Activated naive CD8-positive, alpha-beta T cell treated with anti-CD3 and anti-CD28 coated beads, Interleukin-2, amount 10 ng/mL, durations not matched to agents 7 days and 5 days (primary cell): ENCODE measurements at regions not wholly inside any gene's neighbourhood (a gene's known extent, or its start where the extent isn't known, plus 50 kb on each side); places are given as distances from the start of the nearest gene placed in this dataset.
A peak's percentile ranks its signal among the peaks of the same experiment; 100 is the strongest.

ENCODE experiments used
- ATAC-seq: fragments of 150-1000 bp; cut with Tn5 transposase; one replicate; pipeline ENCODE4 v1.10.0; 2021; ENCODE audit warnings: low read depth, moderate library complexity
- POLR2A ChIA-PET: fragments of 350-600 bp; sonication (Branson Sonifier 250); formaldehyde crosslinking; loops from one replicate; lab custom pipeline; 2021; ENCODE audit warnings: antibody characterized with exemption; lab: Charles Lee
- DNase-seq: peaks from one replicate; pipeline ENCODE4 v3.0.0; 2021
- H3K27ac Mint-ChIP-seq: one replicate; pipeline ENCODE4 v1.8.0; 2022; ENCODE audit warnings: mild to moderate bottlenecking, mixed read lengths
- H3K27me3 Mint-ChIP-seq: one replicate; pipeline ENCODE4 v1.8.0; 2022; ENCODE audit warnings: mild to moderate bottlenecking, moderate library complexity, mixed read lengths
- H3K36me3 Mint-ChIP-seq: one replicate; pipeline ENCODE4 v1.8.0; 2021; ENCODE audit warnings: mild to moderate bottlenecking, mixed read lengths
- H3K4me1 Mint-ChIP-seq: one replicate; pipeline ENCODE4 v1.8.0; 2021; ENCODE audit warnings: mixed read lengths
- H3K4me3 Mint-ChIP-seq: one replicate; pipeline ENCODE4 v1.8.0; 2022; ENCODE audit warnings: mild to moderate bottlenecking, moderate library complexity, mixed read lengths
- H3K9me3 Mint-ChIP-seq: one replicate; pipeline ENCODE4 v1.8.0; 2021; ENCODE audit warnings: mixed read lengths

DNA sequence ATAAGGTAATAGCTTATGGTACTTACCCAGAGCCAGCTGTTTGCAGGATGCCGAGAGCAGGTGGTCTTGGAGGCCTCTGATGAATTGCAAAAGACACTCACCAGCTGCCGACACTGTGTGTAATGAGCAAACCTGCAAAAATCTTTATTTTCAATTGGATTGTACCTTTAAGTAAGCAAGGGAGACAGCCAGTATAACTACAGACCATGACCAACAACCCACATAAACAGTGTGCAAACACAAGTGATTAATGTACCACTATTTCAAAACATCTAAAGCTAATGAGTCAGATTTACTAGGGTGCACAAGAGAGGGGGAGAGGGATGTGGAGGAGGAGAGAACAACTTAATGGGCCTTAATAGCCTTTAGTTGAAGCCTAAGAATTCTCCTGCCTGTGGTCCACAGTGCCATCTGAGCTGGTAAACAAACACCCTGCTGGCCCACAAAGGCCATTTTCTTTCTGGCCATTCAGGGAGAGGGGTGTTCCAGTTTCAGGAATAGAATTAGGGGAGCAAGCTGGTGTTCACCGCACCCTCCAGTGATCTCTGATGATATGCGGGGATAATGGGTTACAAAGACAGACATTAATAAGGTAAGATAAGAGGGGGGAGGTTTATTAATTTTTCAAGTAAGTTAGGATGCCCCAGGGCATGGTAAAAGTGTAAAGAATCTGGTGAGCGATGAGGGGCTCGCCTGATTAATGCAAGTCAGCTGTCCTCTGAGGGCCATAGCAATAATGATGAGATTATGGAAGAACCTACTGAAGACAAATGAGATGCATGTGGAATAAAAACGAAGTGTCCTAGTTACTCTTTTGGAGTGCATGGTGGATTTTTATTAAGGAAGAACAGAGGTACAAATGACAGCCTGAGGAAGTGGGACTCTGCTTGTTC is 196.4 kb downstream of the HRH4 start:
- Mint-ChIP-seq H3K4me1 (peaks cover 14% of the 10 kb centered on the region), H3K4me3 (no peak overlapping the region), H3K9me3 (no peaks in the 10 kb centered on the region), H3K27ac (no peak overlapping the region), H3K36me3 (no peaks in the 10 kb centered on the region), H3K27me3 (no peaks in the 10 kb centered on the region)
- ATAC-seq (no peak), DNase-seq (no peak)
- POLR2A ChIA-PET: no interaction called here

DNA sequence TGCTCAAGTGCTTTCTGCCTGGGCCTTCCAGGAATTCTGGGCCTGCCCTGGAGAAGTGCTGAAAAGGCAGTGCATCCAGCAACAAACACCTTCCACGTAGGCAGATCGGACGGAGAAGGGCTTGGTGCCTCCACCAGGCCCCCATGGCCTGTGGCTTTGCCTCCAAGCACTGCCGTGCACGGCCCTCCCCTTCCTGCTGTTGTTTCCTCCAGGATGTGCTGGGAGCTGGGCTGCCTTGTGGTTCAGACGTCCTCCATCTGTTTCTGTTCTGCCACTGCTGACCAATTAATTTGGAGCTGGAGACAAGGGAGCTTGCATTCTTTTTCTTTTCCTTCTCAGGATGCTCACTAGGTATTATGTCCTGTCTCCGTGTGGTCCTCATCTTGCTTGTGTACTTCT is 197.0 kb downstream of the HRH4 start:
- Mint-ChIP-seq H3K36me3 (no peaks in the 10 kb centered on the region), H3K27ac (no peak overlapping the region), H3K4me3 (no peak overlapping the region), H3K9me3 (no peaks in the 10 kb centered on the region), H3K4me1 (peaks cover 14% of the 10 kb centered on the region), H3K27me3 (peaks cover 2% of the 10 kb centered on the region)
- POLR2A ChIA-PET: no interaction called here
- DNase-seq: no peak
- ATAC-seq: no peak

DNA sequence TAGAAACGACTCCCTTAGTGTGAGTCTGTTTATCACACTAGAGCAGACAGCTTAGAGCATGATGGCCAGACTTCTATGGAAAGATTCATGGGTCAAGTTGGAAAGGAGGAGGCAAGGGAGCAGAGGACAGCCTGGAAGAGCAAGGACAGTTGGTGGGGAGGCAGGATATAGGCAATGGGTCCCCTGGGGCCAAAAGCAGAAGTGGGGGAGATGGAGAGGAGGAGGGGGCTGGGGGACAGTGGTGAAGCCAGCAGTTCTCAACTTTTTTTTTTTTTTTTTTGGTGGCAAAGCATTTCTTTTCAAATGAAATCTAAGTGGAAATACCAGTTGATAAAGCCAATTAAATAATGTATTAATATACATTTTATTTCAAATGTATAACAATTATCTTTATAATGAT is 197.9 kb downstream of the HRH4 start:
- Mint-ChIP-seq H3K36me3 (no peaks in the 10 kb centered on the region), H3K4me1 (peaks cover 14% of the 10 kb centered on the region), H3K4me3 (no peak overlapping the region), H3K27ac (no peak overlapping the region), H3K27me3 (peaks cover 8% of the 10 kb centered on the region), H3K9me3 (no peaks in the 10 kb centered on the region)
- POLR2A ChIA-PET: no interaction called here
- no peak for DNase-seq
- ATAC-seq: no peak

DNA sequence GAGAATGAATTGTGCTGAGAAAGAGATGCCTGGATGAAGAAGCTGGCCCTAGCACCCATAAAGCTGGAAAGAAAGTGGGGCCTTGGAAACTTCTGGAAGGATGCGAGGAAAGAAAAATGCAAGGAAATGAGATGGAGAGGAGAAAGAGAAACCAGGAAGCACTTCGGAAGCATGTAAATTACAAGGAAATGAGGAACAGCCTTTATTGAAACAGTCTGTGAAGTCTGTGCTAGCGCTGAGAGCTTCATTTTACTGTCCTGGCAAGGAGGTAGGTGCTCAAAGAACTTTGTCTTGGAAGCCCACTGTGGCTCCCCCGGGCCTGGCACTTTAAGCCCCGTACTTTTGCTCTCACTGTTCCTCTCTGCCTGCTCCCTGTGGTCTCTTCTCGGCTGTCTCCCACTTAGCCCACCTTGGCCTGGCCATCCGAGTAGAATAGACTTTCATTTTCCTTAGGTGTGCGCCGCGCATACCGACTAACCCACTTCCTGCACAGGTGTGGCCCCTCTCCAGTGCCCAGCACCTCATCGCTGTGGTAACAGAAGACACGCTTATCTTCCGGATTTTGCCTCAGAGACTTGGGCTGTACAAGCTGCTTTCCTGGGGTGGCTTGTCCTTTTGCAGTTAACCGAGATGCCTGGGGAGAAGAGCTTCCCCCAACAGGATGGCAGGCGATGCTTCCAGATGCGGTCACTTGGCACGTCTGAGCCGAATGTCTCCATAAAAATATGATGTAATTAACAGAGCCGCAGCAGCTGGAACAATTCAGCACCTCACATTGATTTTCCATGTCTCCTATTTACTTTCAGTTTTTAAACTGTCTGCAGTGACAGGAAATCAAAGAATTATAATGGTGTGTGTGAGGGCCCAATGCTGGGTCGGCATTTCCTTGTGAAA is 199.6 kb downstream of the HRH4 start:
- POLR2A ChIA-PET: no interaction called here
- DNase-seq (peak; percentile 63), ATAC-seq (peak; percentile 93)
- H3K36me3 Mint-ChIP-seq: no peaks in the 10 kb centered on the region
- H3K27ac Mint-ChIP-seq: peak overlapping the region; percentile 83
- H3K4me3 Mint-ChIP-seq: peak overlapping the region; percentile 92
- peaks cover 14% of the 10 kb centered on the region for H3K4me1 Mint-ChIP-seq
- H3K9me3 Mint-ChIP-seq: no peaks in the 10 kb centered on the region
- peaks cover 17% of the 10 kb centered on the region for H3K27me3 Mint-ChIP-seq

DNA sequence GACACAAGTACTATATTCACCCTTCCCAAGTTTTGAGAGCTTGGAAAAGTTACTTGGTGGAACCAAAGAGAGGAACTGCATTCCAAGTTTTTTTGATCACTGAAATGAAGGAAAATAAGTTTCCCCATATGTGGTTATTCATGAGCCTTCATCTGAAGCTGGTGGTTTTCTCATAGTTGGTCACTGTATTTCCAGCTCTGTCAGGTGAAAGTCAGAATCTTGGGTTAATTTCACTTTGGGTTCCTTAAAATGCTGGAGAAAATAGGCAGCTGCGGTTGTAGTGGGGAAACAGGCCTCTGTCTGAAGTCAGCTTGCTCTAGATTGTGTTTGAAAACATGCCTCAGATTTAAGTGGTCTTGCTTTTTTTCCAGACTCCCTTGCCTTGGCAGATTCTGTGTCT is 200.5 kb downstream of the HRH4 start:
- DNase-seq (no peak), ATAC-seq (no peak)
- Mint-ChIP-seq H3K4me3 (peak overlapping the region; percentile 33), H3K27me3 (peaks cover 17% of the 10 kb centered on the region), H3K27ac (no peak overlapping the region), H3K36me3 (no peaks in the 10 kb centered on the region), H3K9me3 (no peaks in the 10 kb centered on the region), H3K4me1 (peaks cover 14% of the 10 kb centered on the region)
- POLR2A ChIA-PET: no interaction called here

DNA sequence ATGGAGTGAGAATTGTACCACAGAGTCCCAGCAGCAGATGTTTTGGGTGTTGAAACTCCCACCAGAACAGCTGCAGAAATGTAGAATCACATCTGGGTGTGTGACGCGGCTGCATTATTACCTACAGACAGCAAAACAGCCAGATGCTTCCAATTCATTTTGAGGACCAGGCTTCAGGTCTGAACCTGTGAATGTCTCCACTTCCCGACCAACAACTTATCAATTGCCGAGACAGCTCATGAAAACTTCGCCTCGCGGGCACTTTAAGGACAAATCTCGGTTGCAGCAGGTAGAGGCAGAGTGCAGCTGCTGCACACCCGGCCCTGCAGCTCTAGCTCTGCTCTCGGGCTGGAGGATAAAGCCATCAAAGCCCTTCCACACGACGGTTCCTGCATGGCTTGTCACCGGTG is 202.0 kb downstream of the HRH4 start:
- no peak for ATAC-seq
- no peak for DNase-seq
- H3K27ac Mint-ChIP-seq: no peak overlapping the region
- POLR2A ChIA-PET: no interaction called here
- no peak overlapping the region for H3K4me3 Mint-ChIP-seq
- H3K27me3 Mint-ChIP-seq: peaks cover 23% of the 10 kb centered on the region
- no peaks in the 10 kb centered on the region for H3K9me3 Mint-ChIP-seq
- peaks cover 14% of the 10 kb centered on the region for H3K4me1 Mint-ChIP-seq
- no peaks in the 10 kb centered on the region for H3K36me3 Mint-ChIP-seq

DNA sequence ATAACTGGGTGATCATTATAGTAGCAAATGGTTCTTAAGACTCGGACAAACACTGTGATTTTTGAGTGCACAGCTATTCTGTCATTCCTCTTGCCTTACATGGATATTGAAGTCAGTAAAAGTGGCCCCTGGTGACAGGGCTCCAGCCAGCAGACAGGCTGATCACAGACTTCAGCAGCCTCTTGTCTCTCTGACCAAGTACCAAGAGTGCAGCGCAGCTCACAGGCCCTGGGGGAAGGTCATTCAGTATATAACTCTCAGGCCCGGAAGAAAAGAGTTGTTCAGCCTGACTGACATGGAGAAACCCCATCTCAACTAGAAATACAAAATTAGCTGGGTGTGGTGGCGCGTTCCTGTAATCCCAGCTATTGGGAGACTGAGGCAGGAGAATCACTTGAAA is 202.6 kb downstream of the HRH4 start:
- H3K9me3 Mint-ChIP-seq: no peaks in the 10 kb centered on the region
- no peak for DNase-seq
- POLR2A ChIA-PET: no interaction called here
- H3K27ac Mint-ChIP-seq: peak overlapping the region; percentile 62
- ATAC-seq: no peak
- no peak overlapping the region for H3K4me3 Mint-ChIP-seq
- peaks cover 14% of the 10 kb centered on the region for H3K4me1 Mint-ChIP-seq
- peaks cover 25% of the 10 kb centered on the region for H3K27me3 Mint-ChIP-seq
- no peaks in the 10 kb centered on the region for H3K36me3 Mint-ChIP-seq

DNA sequence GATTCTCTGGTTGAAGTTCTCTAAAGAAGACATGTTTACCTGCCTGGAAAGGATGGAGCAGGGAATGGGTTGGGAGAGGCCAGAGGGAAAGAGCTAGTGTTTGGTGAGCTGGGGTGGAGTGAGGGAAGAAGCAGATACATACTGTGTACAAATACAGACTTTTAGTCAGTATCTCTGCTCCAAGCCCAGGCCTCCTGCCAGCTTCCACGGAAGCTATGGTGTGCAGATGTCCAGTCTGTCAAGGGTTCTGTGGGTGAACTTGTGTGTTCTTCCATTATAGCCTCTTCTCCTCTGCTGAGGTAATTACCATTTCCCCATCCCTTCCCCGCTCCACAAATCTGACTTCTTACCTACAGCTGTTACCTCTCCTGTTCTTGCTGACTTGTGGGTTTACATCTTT is 208.6 kb downstream of the HRH4 start:
- no peak overlapping the region for H3K27ac Mint-ChIP-seq
- POLR2A ChIA-PET: no interaction called here
- H3K9me3 Mint-ChIP-seq: no peaks in the 10 kb centered on the region
- peaks cover 14% of the 10 kb centered on the region for H3K27me3 Mint-ChIP-seq
- no peaks in the 10 kb centered on the region for H3K36me3 Mint-ChIP-seq
- no peak for DNase-seq
- no peaks in the 10 kb centered on the region for H3K4me1 Mint-ChIP-seq
- no peak for ATAC-seq
- H3K4me3 Mint-ChIP-seq: no peak overlapping the region

DNA sequence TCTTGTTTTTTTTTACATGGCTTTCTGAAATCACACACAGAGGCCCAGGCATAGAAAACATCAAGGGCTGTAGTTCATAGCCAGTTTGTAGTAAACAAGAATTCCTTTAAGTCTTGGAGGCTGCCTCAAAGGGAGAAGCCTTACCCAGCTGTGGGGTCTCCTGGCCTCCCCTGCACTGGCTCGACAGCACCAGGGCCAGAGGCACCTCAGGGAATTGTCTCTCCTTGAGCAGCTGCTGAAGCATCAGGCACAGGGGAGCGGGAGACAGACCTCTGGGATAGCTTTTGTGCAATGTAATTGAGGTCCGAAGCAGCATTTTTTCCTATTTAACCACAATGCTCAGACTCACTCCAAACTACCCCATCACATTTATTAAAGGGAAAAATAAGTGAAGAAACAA is 209.1 kb downstream of the HRH4 start:
- Mint-ChIP-seq H3K27me3 (peaks cover 10% of the 10 kb centered on the region), H3K4me1 (no peaks in the 10 kb centered on the region), H3K27ac (no peak overlapping the region), H3K36me3 (no peaks in the 10 kb centered on the region), H3K9me3 (no peaks in the 10 kb centered on the region), H3K4me3 (no peak overlapping the region)
- ATAC-seq (no peak), DNase-seq (no peak)
- POLR2A ChIA-PET: no interaction called here

DNA sequence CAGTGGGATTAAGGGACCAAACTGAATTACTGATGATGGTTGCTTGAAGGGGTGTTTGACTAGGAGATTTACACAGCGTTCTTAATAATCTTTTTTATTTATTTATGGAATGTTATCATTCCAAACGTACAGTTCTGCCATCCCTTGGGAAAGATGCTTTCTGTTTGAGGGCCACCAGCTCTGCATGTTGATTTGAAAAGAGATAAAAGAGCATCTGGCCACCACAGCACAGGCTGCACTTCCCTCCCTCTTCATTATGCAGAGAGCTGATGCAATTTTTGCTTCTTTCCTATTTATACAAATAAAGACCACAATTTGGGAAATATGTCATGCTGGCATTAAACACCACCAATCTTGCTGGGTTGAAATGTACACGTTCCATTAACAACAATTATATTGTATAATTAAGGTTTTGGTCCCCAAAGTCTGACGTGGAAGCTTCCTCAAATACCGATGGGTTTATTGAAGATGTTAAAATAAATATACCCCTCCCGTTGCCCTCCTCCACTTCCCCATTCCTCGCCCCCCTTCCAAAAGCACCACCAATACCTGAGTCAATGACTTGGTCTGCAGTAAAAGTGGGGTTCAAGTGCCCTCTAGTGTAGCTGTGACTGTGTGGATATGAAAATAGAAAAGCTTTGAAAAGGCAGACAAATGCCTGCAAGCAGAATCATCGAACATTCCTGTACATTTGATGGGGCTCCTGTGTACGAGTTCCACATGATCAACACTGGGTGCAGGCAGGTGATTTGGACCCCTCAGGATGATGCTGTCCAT is 211.9 kb downstream of the HRH4 start:
- no peaks in the 10 kb centered on the region for H3K9me3 Mint-ChIP-seq
- ATAC-seq (no peak), DNase-seq (no peak)
- H3K4me1 Mint-ChIP-seq: no peaks in the 10 kb centered on the region
- no peak overlapping the region for H3K27ac Mint-ChIP-seq
- POLR2A ChIA-PET: no interaction called here
- H3K27me3 Mint-ChIP-seq: peaks cover 5% of the 10 kb centered on the region
- no peaks in the 10 kb centered on the region for H3K36me3 Mint-ChIP-seq
- H3K4me3 Mint-ChIP-seq: no peak overlapping the region

DNA sequence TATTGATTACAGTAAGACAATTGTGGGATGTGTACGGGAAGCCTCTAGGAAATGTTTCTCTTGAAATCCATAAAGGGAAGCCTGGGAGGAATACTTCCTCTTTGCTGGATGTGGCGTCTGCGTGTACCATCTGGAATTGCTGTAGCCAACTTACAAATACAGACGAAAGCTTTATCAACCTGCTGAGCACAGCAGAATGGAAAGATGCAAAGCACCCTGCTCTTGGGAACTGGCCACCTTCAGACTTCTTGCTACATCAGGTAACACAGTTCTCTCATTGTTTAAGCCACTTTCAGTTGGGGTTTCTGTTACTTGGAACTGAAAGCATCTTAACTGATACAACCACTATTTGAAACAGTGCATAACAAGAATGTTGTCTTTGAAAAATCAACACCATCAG is 213.8 kb downstream of the HRH4 start:
- H3K4me3 Mint-ChIP-seq: no peak overlapping the region
- H3K27me3 Mint-ChIP-seq: peaks cover 5% of the 10 kb centered on the region
- H3K4me1 Mint-ChIP-seq: no peaks in the 10 kb centered on the region
- ATAC-seq (no peak), DNase-seq (no peak)
- POLR2A ChIA-PET: no interaction called here
- no peaks in the 10 kb centered on the region for H3K36me3 Mint-ChIP-seq
- H3K9me3 Mint-ChIP-seq: no peaks in the 10 kb centered on the region
- no peak overlapping the region for H3K27ac Mint-ChIP-seq

DNA sequence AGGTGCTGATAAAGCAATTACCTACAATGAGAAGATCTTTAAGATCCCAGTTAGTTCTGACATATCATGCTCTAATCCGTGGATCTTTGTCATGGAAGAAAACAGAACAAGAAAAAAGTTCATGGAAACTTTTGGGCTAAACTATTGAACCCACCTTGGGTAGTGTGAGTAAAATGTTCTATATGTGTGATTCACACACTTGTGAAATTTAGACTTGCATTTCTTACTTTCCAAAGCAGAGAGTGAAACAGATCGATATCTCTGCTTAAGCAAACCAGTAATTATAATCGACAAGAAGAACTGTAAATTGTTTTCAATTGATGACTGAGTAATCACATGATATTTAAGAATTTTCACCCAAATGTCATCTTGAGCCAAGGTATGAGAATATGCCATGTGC is 214.2 kb downstream of the HRH4 start:
- no peaks in the 10 kb centered on the region for H3K9me3 Mint-ChIP-seq
- ATAC-seq: no peak
- DNase-seq: no peak
- H3K36me3 Mint-ChIP-seq: no peaks in the 10 kb centered on the region
- H3K27me3 Mint-ChIP-seq: peaks cover 5% of the 10 kb centered on the region
- no peaks in the 10 kb centered on the region for H3K4me1 Mint-ChIP-seq
- no peak overlapping the region for H3K27ac Mint-ChIP-seq
- POLR2A ChIA-PET: no interaction called here
- no peak overlapping the region for H3K4me3 Mint-ChIP-seq

DNA sequence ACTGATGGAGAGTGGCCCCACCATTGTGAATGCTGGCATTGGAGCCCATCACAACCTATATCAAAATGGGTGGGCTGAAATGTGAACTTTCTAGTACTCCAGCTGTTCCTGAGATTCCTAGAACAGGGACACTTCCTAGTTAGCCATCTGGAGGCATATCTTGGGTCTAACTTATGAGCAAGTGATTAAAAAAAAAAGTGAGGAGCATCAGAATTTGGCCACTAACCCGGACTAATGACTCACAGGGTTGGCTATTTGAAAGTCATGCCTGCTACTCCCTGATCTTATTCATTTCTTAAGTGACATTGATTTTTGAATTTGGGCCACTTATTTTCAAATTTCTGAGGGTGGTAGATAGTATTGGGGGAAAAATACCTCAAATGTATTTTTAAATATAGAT is 216.6 kb downstream of the HRH4 start:
- no peaks in the 10 kb centered on the region for H3K36me3 Mint-ChIP-seq
- DNase-seq (no peak), ATAC-seq (no peak)
- POLR2A ChIA-PET: no interaction called here
- H3K4me1 Mint-ChIP-seq: no peaks in the 10 kb centered on the region
- no peak overlapping the region for H3K4me3 Mint-ChIP-seq
- no peak overlapping the region for H3K27ac Mint-ChIP-seq
- H3K9me3 Mint-ChIP-seq: no peaks in the 10 kb centered on the region
- peaks cover 5% of the 10 kb centered on the region for H3K27me3 Mint-ChIP-seq
